Fibroblast of mammary gland (primary cell): ENCODE measurements at regions not wholly inside any gene's neighbourhood (a gene's known extent, or its start where the extent isn't known, plus 50 kb on each side); places are given as distances from the start of the nearest gene placed in this dataset.

Experiments
- DNase-seq: peaks from one replicate; pipeline ENCODE4 v3.0.0-alpha.2; 2010; ENCODE audit warnings: low read depth
- H3K4me3 ChIP-seq: 2 replicates; pipeline ENCODE4 v1.5.1; 2011; ENCODE audit warnings: low read depth, mild to moderate bottlenecking, low read length, moderate library complexity; ENCODE audit not compliant: control insufficient read depth
- CTCF ChIP-seq: conservative IDR thresholded peaks from 2 replicates; pipeline ENCODE4 v1.5.1; 2011; ENCODE audit warnings: low read depth, low read length, inconsistent platforms; ENCODE audit not compliant: control insufficient read depth, insufficient read depth

DNA sequence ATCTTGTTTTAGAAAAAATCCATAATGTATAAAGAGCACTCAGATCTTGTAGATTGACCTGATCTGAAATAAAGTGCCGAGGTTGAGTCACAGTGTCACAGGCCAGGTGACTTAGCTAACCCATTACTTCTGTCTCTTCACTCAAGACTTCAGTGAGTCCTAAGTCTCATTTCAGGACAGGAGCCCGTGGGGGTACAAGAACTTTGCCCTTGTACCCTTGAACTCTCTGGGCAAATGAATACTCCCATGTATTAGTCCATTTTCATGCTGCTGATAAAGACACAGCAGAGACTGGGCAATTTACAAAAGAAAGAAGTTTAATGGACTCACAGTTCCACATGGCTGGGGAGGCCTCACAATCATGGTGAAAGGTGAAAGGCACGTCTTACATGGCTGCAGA, 160.2 kb downstream of the ZPLD1 start:
- TF ChIP-seq CTCF = no peak

DNA sequence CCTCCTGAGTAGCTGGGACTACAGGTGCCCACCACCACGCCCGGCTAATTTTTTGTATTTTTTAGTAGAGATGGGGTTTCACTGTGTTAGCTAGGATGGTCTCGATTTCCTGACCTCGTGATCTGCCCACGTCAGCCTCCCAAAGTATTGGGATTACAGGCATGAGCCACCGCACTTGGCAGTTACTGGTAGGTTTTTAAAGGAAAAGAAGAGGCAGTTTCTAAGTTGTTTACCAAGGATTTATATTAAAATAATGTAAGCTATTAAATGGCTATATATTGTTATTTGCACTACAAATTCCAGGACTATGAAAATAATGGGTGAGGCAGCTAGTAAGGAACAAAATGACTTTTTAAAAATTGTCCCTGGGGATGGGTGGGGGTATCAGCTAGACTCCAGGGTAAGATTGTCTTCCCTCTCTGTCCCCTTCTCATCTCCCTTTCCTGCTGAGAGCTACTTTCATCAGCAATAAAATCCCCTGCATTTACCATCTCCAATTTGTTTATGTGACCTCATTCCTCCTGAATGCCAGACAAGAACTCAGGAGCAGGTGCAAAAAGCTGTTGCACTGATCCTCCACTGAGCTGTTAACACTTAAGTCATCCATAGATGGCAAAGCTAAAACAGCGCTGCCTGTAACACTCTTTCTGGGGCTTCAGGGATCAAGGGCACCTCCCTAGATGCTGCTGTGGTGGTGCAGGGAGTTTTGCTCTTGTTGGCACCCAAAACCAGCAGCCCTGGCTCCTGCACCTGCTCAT, 165.2 kb downstream of the ZPLD1 start:
- DNase-seq = no peak
- H3K4me3 ChIP-seq = no peak overlapping the region
- TF ChIP-seq CTCF = no peak

More for the DNA sequence above, 160.2 kb downstream of the ZPLD1 start:
- no peak for DNase-seq
- H3K4me3 ChIP-seq = no peak overlapping the region

DNA sequence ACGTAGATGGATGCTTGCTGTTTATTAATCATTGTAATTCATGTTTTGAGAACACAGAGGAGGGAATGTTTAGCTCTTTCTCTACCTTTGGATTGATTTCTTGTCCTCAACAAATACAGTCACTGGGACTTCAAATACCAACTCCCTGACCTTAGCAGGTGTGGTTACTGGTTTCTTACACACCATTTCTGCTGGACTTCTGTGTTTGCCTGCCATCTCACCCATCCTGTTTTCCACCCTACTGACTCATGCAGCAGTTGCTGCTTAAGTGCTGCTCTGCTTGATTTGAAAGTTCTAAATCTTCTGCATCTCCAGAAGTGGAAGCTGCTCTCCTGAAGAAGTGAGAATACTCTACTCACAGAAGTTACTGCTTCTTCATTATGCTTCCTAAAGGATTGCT, 170.3 kb downstream of the ZPLD1 start:
- DNase-seq = no peak
- H3K4me3 ChIP-seq = no peak overlapping the region
- no peak for TF ChIP-seq CTCF

- H3K4me3 ChIP-seq = no peak overlapping the region
- TF ChIP-seq CTCF = no peak
- no peak for DNase-seq
Observed at GRCh38 chr3:102608875-102609274, 174.1 kb downstream of the ZPLD1 start.

DNA sequence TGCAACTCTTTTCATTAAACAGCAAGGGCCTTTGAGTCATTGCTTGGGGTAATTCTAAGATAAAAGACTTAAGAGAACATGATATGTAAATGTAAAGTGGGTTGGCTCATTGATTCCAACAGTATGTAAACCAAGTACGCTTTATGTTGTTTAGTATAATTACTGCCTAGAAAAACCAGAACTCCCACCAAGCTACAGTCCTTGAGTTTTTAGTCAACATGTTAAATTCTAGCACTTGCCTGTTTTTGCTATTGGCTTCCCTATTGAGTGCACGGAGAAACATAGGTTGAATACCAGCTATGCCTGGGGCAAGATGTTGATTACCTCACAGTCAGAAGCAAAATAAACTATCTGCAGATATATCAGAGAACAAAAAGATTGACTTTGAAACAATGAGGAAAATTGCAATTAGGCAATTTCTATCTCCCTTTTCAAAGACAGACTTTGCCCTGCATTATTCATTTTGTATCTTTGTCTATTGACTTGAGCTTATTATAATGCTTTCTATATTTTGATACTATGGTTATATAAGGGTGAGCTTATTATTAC, 179.3 kb downstream of the ZPLD1 start:
- DNase-seq = no peak
- no peak overlapping the region for H3K4me3 ChIP-seq
- TF ChIP-seq CTCF = no peak

- H3K4me3 ChIP-seq = no peak overlapping the region
- no peak for DNase-seq
- TF ChIP-seq CTCF = no peak
Observed at GRCh38 chr3:102614585-102614984, 179.8 kb downstream of the ZPLD1 start.
